Duodenal mucosa (tissue), 2 donors: ENCODE measurements at regions not wholly inside any gene's neighbourhood (a gene's known extent, or its start where the extent isn't known, plus 50 kb on each side); places are given as distances from the start of the nearest gene placed in this dataset.

ENCODE experiments used
- H3K27ac ChIP-seq: one replicate; pipeline ENCODE4 v1.7.0; 2013; ENCODE audit warnings: low read depth, low read length
- H3K27me3 ChIP-seq, 2 donors: one replicate each; pipeline ENCODE4 v1.7.0; 2013; ENCODE audit warnings: low read length in 2 of 2, control low read depth in 1 of 2; ENCODE audit not compliant: insufficient read depth in 2 of 2, control insufficient read depth in 1 of 2
- H3K36me3 ChIP-seq, 2 donors: one replicate each; pipeline ENCODE4 v1.7.0; 2013; ENCODE audit warnings: low read length in 2 of 2, control low read depth in 1 of 2; ENCODE audit not compliant: insufficient read depth in 2 of 2, control insufficient read depth in 1 of 2
- H3K4me1 ChIP-seq, 2 donors: one replicate each; pipeline ENCODE4 v1.7.0; 2013; ENCODE audit warnings: low read length in 2 of 2, control low read depth in 1 of 2; ENCODE audit not compliant: insufficient read depth in 2 of 2, control insufficient read depth in 1 of 2
- H3K4me3 ChIP-seq, 2 donors: one replicate each; pipeline ENCODE4 v1.7.0; 2013; ENCODE audit warnings: low read length in 2 of 2, low read depth in 1 of 2
- H3K9ac ChIP-seq, 2 donors: one replicate each; pipeline ENCODE4 v1.7.0; 2013; ENCODE audit warnings: low read length in 2 of 2, low read depth in 1 of 2
- H3K9me3 ChIP-seq, 2 donors: one replicate each; pipeline ENCODE4 v1.7.0; 2013; ENCODE audit warnings: low read length in 2 of 2, control low read depth in 1 of 2; ENCODE audit not compliant: control insufficient read depth in 1 of 2

GRCh38 chr4:13117185-13117584 is 367.0 kb downstream of the RAB28 start:
- Histone ChIP-seq H3K9ac (no peak overlapping the region), H3K4me3 (no peak overlapping the region), H3K4me1 (no peaks in the 10 kb centered on the region), H3K27me3 (no peaks in the 10 kb centered on the region), H3K36me3 (no peaks in the 10 kb centered on the region), H3K27ac (no peak overlapping the region), H3K9me3 (no peaks in the 10 kb centered on the region)

GRCh38 chr4:13112030-13112429 is 372.1 kb downstream of the RAB28 start:
- Histone ChIP-seq H3K27ac (no peak overlapping the region), H3K9ac (no peak overlapping the region)

DNA sequence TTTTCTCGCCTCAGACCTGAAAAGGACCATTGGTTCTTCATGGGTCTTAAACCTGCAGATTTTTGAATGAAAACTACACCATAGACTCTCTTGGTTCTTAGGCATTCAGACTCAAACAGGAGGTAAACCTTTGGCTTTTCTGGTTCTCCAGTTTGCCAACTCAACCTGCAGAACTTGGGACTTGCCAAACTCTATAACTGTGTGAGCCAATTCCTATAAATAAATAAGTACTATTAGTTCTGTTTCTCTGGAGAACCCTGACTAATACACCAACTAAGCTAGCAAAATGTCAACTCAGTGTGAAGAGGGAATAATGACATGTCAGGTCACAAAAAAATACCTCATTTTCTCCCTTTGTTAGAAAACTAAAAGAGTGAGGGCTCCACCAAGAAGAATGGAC is 374.6 kb downstream of the RAB28 start:
- Histone ChIP-seq H3K4me3 (no peak overlapping the region), H3K9ac (no peak overlapping the region), H3K36me3 (no peaks in the 10 kb centered on the region), H3K4me1 (no peaks in the 10 kb centered on the region), H3K9me3 (no peaks in the 10 kb centered on the region), H3K27me3 (no peaks in the 10 kb centered on the region), H3K27ac (no peak overlapping the region)

More at GRCh38 chr4:13112030-13112429, 372.1 kb downstream of the RAB28 start:
- no peaks in the 10 kb centered on the region for H3K9me3 ChIP-seq
- H3K36me3 ChIP-seq = no peaks in the 10 kb centered on the region
- no peaks in the 10 kb centered on the region for H3K4me1 ChIP-seq
- H3K4me3 ChIP-seq = no peak overlapping the region
- no peaks in the 10 kb centered on the region for H3K27me3 ChIP-seq

DNA sequence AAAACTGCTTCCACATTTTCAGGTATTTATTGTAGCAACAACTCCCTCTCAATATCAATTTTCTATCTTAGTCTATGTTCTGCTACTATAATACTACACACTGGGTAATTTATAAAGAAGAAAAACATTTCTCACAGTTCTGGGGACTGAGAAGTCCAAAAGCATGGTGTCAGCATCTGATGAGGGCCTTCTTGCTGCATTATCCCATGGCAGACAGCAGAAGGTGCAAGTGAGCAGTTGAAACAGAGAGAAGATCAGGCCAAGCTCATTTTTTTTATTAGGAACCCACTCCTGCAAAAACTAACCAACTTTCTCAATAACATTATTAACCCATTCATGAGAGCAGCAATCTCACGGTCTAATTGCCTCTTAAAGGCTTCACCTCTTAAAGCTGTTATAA is 376.0 kb downstream of the RAB28 start:
- H3K27ac ChIP-seq = no peak overlapping the region
- no peaks in the 10 kb centered on the region for H3K27me3 ChIP-seq
- no peak overlapping the region for H3K4me3 ChIP-seq
- no peaks in the 10 kb centered on the region for H3K9me3 ChIP-seq
- no peaks in the 10 kb centered on the region for H3K4me1 ChIP-seq
- no peak overlapping the region for H3K9ac ChIP-seq
- no peaks in the 10 kb centered on the region for H3K36me3 ChIP-seq

GRCh38 chr4:13103382-13104015 is 380.6 kb downstream of the RAB28 start:
- Histone ChIP-seq H3K9ac (no peak overlapping the region), H3K9me3 (no peaks in the 10 kb centered on the region), H3K4me1 (no peaks in the 10 kb centered on the region), H3K27me3 (no peaks in the 10 kb centered on the region), H3K36me3 (no peaks in the 10 kb centered on the region), H3K27ac (no peak overlapping the region), H3K4me3 (no peak overlapping the region)

DNA sequence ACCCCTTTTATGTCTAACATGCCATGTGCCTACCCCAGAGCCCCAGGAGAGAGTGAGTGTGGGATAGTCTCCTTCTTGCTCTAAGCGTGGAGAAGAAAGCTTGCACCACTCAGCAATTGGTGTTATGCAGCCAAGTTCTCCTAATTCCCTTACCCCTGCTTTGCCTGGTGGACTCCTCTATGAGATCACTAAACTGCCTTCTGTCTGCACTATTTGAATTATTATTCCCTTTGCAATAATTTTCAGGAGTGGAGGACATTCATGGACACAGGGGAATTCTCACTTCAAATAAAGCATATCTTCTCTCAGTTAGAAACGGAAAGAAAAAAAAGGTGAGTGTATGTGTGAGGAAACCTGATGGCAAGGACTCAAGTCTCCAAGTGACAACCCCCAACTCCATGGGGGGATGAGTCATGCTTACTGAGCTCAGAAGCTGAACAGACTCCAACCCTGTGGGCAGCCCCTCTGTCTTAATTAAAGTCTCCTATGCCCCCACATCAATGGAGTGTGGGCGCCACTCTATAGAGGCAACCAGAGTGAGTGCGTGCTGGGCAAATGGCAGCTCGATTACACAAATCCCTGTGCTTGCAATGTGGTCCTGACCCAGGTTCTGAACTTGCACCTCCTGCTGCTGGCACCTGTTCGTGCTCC is 381.9 kb downstream of the RAB28 start:
- Histone ChIP-seq H3K9me3 (no peaks in the 10 kb centered on the region), H3K27ac (no peak overlapping the region), H3K36me3 (no peaks in the 10 kb centered on the region), H3K4me3 (no peak overlapping the region), H3K27me3 (no peaks in the 10 kb centered on the region), H3K4me1 (no peaks in the 10 kb centered on the region), H3K9ac (no peak overlapping the region)

GRCh38 chr4:13097971-13098370 is 386.2 kb downstream of the RAB28 start:
- Histone ChIP-seq H3K4me1 (no peaks in the 10 kb centered on the region), H3K9ac (no peak overlapping the region), H3K27ac (no peak overlapping the region), H3K27me3 (no peaks in the 10 kb centered on the region), H3K36me3 (no peaks in the 10 kb centered on the region), H3K4me3 (no peak overlapping the region), H3K9me3 (no peaks in the 10 kb centered on the region)

DNA sequence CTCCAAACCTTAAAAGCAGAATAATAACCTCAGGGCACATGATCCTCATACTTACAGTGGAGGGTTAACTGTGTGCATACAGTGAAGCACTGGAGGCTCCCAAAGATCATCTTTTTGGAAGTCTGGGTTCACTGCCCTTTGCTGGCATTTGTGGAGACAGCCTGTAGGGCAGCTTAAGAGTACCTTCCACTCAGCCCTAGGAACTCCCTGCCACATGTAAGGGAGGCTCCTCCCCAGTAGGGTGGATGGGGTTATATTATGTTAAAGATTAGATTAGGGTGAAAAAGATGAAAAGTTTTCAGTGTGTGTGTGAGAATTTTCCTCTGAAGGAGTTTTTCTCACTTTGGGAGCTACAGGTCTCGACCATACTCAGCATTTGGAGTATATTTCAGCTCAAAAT is 388.4 kb downstream of the RAB28 start:
- Histone ChIP-seq H3K9ac (no peak overlapping the region), H3K27me3 (no peaks in the 10 kb centered on the region), H3K4me1 (no peaks in the 10 kb centered on the region), H3K27ac (no peak overlapping the region), H3K36me3 (no peaks in the 10 kb centered on the region), H3K9me3 (no peaks in the 10 kb centered on the region), H3K4me3 (no peak overlapping the region)

- no peak overlapping the region for H3K27ac ChIP-seq
- H3K9ac ChIP-seq = no peak overlapping the region
- no peaks in the 10 kb centered on the region for H3K9me3 ChIP-seq
- no peaks in the 10 kb centered on the region for H3K27me3 ChIP-seq
- no peak overlapping the region for H3K4me3 ChIP-seq
- H3K4me1 ChIP-seq = peaks cover 0 to 6% of the 10 kb centered on the region in 2 donors
- H3K36me3 ChIP-seq = no peaks in the 10 kb centered on the region
Observed at GRCh38 chr4:13093170-13093569, 391.0 kb downstream of the RAB28 start.

GRCh38 chr4:13092702-13093101 is 391.4 kb downstream of the RAB28 start:
- Histone ChIP-seq H3K4me3 (no peak overlapping the region), H3K9me3 (no peaks in the 10 kb centered on the region), H3K27ac (no peak overlapping the region), H3K9ac (no peak overlapping the region), H3K27me3 (no peaks in the 10 kb centered on the region), H3K36me3 (no peaks in the 10 kb centered on the region), H3K4me1 (peaks cover 0 to 6% of the 10 kb centered on the region in 2 donors)
